ENCODE measurements at regions not wholly inside any gene's neighbourhood (a gene's known extent, or its start where the extent isn't known, plus 50 kb on each side); places are given as distances from the start of the nearest gene placed in this dataset.

- no peaks in the 10 kb centered on the region for H4K20me1 ChIP-seq (ENCODE audit: insufficient read depth, low read length)
- no peaks in the 10 kb centered on the region for H3K4me1 ChIP-seq (ENCODE audit: insufficient read depth, low read length)
- ATAC-seq (no peak), DNase-seq (ENCODE audit: low spot score) (no peak), FAIRE-seq (no peak)
- no peak for TF ChIP-seq SIN3B (IDR thresholded peaks at IDR 0.05; ENCODE audit: low read length)
- TF ChIP-seq MBD4 (IDR thresholded peaks at IDR 0.05; ENCODE audit: borderline replicate concordance, low read length): no peak
- TF ChIP-seq ZNF567 (CRISPR knock-in tag; IDR thresholded peaks at IDR 0.05; ENCODE audit: borderline replicate concordance): no peak
- no peak for TF ChIP-seq PREB (CRISPR knock-in tag; IDR thresholded peaks at IDR 0.05)
- no peak for TF ChIP-seq ZNF44 (CRISPR knock-in tag; IDR thresholded peaks at IDR 0.05)
- no peak for TF ChIP-seq ZKSCAN1 (IDR thresholded peaks at IDR 0.05; ENCODE audit: low read length)
- TF ChIP-seq GATA4 (IDR thresholded peaks at IDR 0.05; ENCODE audit: borderline replicate concordance, low read depth): no peak
- TF ChIP-seq ZNF75D (CRISPR knock-in tag; IDR thresholded peaks at IDR 0.05; ENCODE audit: borderline replicate concordance): no peak
- no peak for TF ChIP-seq GZF1 (CRISPR knock-in tag; IDR thresholded peaks at IDR 0.05)
- TF ChIP-seq ZNF773 (CRISPR knock-in tag; IDR thresholded peaks at IDR 0.05; ENCODE audit: borderline replicate concordance): no peak
- TF ChIP-seq ZBTB33 (CRISPR knock-in tag; IDR thresholded peaks at IDR 0.05): no peak
- no peak for TF ChIP-seq GLMP (CRISPR knock-in tag; IDR thresholded peaks at IDR 0.05; ENCODE audit: borderline replicate concordance)
- TF ChIP-seq FOXP4 (CRISPR knock-in tag; IDR thresholded peaks at IDR 0.05): no peak
- no peak for TF ChIP-seq ATF5 (CRISPR knock-in tag; IDR thresholded peaks at IDR 0.05; ENCODE audit: low read depth)
- no peak for TF ChIP-seq ZNF264 (CRISPR knock-in tag; IDR thresholded peaks at IDR 0.05)
- no peak for TF ChIP-seq RARG (CRISPR knock-in tag; IDR thresholded peaks at IDR 0.05; ENCODE audit: low read depth)
- H3K4me3 ChIP-seq (replicated peaks in 1 of 3; ENCODE audit: insufficient read depth in 1 of 3, low read depth in 2 of 3, low read length in 3 of 3): no peak overlapping the region
- no peaks in the 10 kb centered on the region for H3K9me3 ChIP-seq (ENCODE audit: low read length)
- no TSS peak for BruUV-seq (replicated peaks)
- WGBS (ENCODE audit: low lambda C conversion rate): 10% methylated on average over 3 of the region's 3 CpGs
- ChIA-PET CTCF (ENCODE audit: low intra/inter-chr PET ratio, low total read pairs) (no interaction called here), POLR2A (no interaction called here)
- no peaks in the 10 kb centered on the region for H3K36me3 ChIP-seq (replicated peaks in 1 of 2; ENCODE audit: control insufficient read depth in 1 of 2, insufficient read depth in 2 of 2, low read length in 2 of 2)
- in situ Hi-C loops (cut with HindIII; ENCODE audit: extremely low pct_ligation_motif_present, low pct_unique_long_range_greater_than_20kb): no loop called here
- H3K79me2 ChIP-seq (ENCODE audit: insufficient read depth, low read length): no peaks in the 10 kb centered on the region
- H2AFZ ChIP-seq (ENCODE audit: low read length): no peak overlapping the region
- 0 out of 5 replicates have a peak, but pooled peaks cover 0 to 2% of the 10 kb centered on the region in 2 experiments for H3K27me3 ChIP-seq (ENCODE audit: control insufficient read depth in 1 of 2, insufficient read depth in 2 of 2, low read length in 2 of 2)
- no peak overlapping the region for H3K27ac ChIP-seq (ENCODE audit: extremely low read length, insufficient read depth, low read length)
- no peak overlapping the region for H3K9ac ChIP-seq (ENCODE audit: insufficient read depth, low read depth, low read length)
- no peak overlapping the region for H3K4me2 ChIP-seq (ENCODE audit: low read depth, low read length)
- intact Hi-C loops (cut with micrococcal nuclease; ENCODE audit: unreplicated experiment): no loop called here
Observed at GRCh38 chr5:144033486-144033885, 137.0 kb downstream of the YIPF5 start.

Measured in HepG2 (cell line).